ENCODE measurements at regions not wholly inside any gene's neighbourhood (a gene's known extent, or its start where the extent isn't known, plus 50 kb on each side); places are given as distances from the start of the nearest gene placed in this dataset.

DNA sequence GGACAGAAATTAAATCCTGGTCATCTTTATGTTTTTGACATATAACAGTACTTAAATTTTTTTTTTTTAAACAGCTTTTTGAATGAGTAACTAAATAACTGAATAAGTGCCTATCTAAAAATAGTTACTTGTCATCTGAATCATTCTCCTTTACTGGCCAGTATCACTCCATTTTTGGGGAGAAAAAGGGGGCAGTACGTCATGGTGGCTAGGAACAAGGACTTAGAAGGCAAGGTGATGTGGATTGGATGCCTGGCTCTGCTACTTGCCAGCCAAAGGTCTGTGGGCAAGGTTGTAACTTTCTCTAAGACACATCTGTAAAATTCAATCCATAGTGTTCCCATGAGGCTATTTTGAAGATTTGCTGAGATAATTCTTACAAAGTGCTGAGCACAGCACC, 220.4 kb upstream of the DEPDC1 start:
- TF ChIP-seq, protein P1, sequence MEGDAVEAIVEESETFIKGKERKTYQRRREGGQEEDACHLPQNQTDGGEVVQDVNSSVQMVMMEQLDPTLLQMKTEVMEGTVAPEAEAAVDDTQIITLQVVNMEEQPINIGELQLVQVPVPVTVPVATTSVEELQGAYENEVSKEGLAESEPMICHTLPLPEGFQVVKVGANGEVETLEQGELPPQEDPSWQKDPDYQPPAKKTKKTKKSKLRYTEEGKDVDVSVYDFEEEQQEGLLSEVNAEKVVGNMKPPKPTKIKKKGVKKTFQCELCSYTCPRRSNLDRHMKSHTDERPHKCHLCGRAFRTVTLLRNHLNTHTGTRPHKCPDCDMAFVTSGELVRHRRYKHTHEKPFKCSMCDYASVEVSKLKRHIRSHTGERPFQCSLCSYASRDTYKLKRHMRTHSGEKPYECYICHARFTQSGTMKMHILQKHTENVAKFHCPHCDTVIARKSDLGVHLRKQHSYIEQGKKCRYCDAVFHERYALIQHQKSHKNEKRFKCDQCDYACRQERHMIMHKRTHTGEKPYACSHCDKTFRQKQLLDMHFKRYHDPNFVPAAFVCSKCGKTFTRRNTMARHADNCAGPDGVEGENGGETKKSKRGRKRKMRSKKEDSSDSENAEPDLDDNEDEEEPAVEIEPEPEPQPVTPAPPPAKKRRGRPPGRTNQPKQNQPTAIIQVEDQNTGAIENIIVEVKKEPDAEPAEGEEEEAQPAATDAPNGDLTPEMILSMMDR (IDR thresholded peaks at IDR 0.05) = no peak

DNA sequence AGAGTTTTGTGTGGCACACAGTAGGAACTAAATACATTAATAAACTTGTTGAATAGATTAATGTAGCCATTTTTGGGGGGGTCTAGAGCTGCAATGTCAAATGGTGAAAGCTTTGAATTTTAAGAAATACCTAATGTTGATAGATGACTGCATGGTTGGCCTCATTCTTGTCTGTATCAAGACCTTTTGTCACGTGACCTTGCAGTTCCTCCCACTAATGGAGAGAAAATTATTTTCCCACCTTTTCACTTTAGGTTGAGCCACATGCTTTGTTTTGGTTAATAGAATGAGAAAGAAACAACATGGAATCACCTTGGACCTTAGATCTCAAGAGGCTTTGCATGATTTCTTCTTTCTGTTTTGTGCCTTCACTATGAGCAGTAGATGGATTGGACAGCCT, 223.6 kb upstream of the DEPDC1 start:
- TF ChIP-seq, protein P1 (IDR thresholded peaks at IDR 0.05) = no peak

DNA sequence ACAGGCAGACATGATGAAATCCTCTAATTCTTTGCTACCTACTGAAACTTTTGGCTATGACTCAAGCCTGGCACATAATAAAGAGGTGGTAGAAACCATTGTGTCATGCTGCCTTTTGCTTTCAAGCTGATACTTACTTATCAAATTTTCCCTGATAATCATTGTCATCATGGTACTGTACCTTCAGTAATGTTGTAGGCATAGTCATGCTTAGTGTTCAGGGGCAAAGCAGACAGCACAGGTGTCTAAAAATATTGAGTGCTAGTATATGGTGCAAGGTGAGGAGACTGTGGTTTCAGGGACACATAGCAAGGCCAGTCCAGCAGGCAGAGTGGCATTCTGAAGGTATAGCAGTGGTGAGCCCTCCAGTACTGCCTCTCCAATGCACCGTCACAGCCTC, 226.9 kb upstream of the DEPDC1 start:
- TF ChIP-seq, protein P1 (IDR thresholded peaks at IDR 0.05) = no peak

DNA sequence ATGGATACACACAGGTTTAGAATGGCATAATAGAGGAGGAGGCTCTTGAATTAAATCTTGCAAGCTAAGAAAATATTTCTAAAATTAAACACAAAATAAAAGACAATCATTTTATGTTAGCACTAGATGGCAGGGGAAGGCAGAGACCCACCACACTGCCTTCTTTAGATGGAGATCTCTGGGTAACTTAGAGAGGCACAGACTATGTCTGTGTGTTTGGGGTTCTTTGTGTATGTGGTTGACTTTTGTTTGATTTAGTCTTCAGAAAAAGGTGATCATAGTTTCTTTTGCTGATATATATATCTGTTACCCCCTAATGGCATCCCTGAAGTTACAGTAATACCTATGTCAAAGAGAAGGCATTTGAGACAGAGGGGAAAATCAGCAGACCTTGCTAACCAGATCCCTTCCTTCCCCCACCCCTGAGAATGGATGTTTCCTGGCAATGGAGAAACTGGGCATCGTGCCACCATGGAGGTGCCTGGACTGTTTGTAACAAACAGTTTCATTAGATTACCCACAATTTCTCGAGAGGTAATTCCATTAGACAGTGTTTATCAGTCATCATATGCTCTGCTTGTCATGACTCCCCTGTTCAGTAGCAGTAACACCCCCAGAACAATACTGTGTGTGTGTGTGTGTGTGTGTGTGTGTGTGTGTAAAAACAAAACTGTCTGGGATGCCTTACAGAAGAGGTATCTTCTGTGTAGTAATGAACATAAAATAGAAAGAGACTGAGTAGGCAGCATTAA, 228.3 kb upstream of the DEPDC1 start:
- TF ChIP-seq, protein P1 (IDR thresholded peaks at IDR 0.05) = no peak

DNA sequence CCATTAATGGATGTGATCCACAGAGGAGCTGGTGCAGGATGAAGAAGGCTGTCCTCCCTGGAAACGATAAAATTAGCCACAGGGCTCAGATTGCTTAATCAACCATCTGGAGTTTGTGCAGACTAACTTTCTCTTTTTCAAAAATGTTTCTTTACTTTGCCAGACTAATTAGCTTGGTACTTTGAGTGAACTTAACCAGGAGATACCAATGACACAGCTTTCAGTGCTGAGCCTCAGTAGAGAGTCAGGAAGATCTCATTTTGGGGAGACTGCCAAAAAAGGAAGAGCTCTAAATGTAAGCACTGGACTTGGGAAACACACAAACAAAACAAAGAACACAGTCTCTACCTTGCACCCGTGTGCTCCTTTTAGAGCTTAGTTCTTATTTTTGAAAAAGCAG, 248.1 kb upstream of the DEPDC1 start:
- TF ChIP-seq, protein P1 (IDR thresholded peaks at IDR 0.05) = no peak

DNA sequence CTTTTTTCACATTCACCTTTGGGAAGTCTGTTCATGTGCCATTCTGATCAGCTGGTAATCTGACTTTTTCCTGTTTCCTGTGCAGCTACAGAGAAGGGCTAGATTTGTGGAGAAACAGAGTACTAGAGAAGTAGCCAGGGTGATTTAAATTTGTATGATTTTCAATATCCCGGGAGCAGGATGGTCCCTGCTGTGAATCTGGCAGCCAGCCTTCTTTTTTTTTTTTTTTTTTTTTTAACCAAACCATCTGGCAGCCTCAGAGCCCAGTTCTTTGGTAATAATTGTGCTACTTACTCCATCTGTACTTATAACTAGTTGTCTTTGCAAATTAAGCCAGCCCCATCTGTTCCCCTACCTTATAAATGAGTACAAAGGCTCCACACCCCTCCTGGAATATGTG, 248.6 kb upstream of the DEPDC1 start:
- TF ChIP-seq, protein P1 (IDR thresholded peaks at IDR 0.05) = no peak

DNA sequence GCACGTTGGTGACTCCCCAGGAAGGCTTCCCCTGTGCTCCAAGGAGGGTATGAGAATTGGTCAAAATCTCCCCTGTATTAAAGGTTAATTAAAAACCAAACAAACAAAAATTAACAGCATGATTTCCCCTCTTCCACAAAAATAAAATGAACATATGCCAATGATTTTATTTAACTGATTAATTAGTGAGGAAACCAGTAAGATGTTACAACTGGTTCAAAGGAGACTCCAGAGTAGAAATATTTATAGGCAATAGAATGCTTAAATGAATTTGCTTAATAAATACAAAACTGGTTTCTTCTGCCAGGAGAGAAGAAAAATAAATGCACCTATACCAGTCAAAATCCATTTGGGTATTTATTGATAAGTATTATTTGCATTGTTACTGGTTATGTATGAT, 249.5 kb upstream of the DEPDC1 start:
- TF ChIP-seq, protein P1 (IDR thresholded peaks at IDR 0.05) = no peak

DNA sequence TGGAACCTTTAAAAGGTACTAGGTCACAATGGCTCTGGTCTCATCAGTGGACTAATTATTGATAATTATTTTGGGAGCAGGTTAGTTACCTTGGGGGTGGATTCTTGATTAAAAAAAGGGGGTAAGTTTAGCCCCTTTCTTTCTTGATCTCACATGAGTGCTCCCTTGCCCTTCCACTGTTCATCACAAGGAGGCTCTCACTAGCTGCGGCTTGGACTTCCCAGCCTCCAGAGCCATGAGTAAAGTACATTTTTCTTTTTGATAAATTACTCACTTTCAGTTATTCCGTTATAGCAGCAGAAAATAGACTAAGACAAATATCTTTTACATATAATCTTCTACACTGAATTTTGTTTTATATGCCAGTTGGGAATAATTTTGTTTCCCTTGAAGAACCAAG, 254.8 kb upstream of the DEPDC1 start:
- TF ChIP-seq, protein P1 (IDR thresholded peaks at IDR 0.05) = peak; percentile 21; the same call in 1 of the 2 replicates
